IMR-90 (cell line): ENCODE measurements at regions not wholly inside any gene's neighbourhood (a gene's known extent, or its start where the extent isn't known, plus 50 kb on each side); places are given as distances from the start of the nearest gene placed in this dataset.

ENCODE experiments used
- ATAC-seq: fragments of 200-7000 bp; cut with Tn5 transposase; 2 replicates; pipeline ENCODE4 v1.9.1; 2020; ENCODE audit warnings: low read depth, mild to moderate bottlenecking, moderate library complexity
- BruUV-seq: library from RNA; stranded (reverse); fragments of 400-500 nt; replicated peaks from 2 replicates; lab custom pipeline; 2021; lab: Mats Ljungman, UMichigan
- CTCF ChIA-PET: fragments of 300-600 bp; formaldehyde crosslinking; extraction: SDS; loops from one replicate; lab custom pipeline; 2021; ENCODE audit warnings: antibody characterized with exemption; lab: Yijun Ruan, JAX
- POLR2A ChIA-PET: fragments of 300-600 bp; sonication (Branson Sonifier 250); formaldehyde crosslinking; loops from one replicate; lab custom pipeline; 2022; ENCODE audit warnings: antibody characterized with exemption; ENCODE audit not compliant: unreplicated experiment; lab: Charles Lee
- DNase-seq: peaks from one replicate; pipeline ENCODE4 v3.0.0; 2013
- H2AFZ ChIP-seq: replicated peaks from 2 replicates; pipeline ENCODE3; 2013; ENCODE audit warnings: low read length, mild to moderate bottlenecking; ENCODE audit not compliant: poor library complexity
- H2AK5ac ChIP-seq: 2 replicates; pipeline ENCODE4 v1.6.1; 2013; ENCODE audit warnings: low read depth, low read length, inconsistent platforms
- H2AK9ac ChIP-seq: replicated peaks from 2 replicates; pipeline ENCODE3; 2013; ENCODE audit warnings: mild to moderate bottlenecking, low read depth, low read length, moderate library complexity; ENCODE audit not compliant: poor library complexity
- H2BK120ac ChIP-seq: 2 replicates; pipeline ENCODE4 v1.6.1; 2013; ENCODE audit warnings: low read depth, low read length, inconsistent platforms
- H2BK15ac ChIP-seq: 3 replicates; pipeline ENCODE4 v1.6.1; 2013; ENCODE audit warnings: low read depth, low read length, inconsistent platforms
- H2BK20ac ChIP-seq: 2 replicates; pipeline ENCODE4 v1.6.1; 2013; ENCODE audit warnings: low read depth, mild to moderate bottlenecking, inconsistent platforms, low read length, moderate library complexity
- H2BK5ac ChIP-seq: 2 replicates; pipeline ENCODE4 v1.6.1; 2013; ENCODE audit warnings: mild to moderate bottlenecking, low read depth, low read length, inconsistent platforms; ENCODE audit not compliant: poor library complexity, severe bottlenecking
- H3K14ac ChIP-seq: replicated peaks from 2 replicates; pipeline ENCODE4 v1.6.1; 2013; ENCODE audit warnings: low read depth, low read length, inconsistent platforms
- H3K18ac ChIP-seq: 2 replicates; pipeline ENCODE4 v1.6.1; 2013; ENCODE audit warnings: low read depth, low read length, control low read depth
- H3K23ac ChIP-seq: 2 replicates; pipeline ENCODE4 v1.6.1; 2013; ENCODE audit warnings: low read depth, low read length, inconsistent platforms
- H3K27ac ChIP-seq: 2 replicates; pipeline ENCODE4 v1.5.1; 2013; ENCODE audit warnings: mild to moderate bottlenecking, control low read depth, low read length; ENCODE audit not compliant: insufficient read depth
- H3K27me3 ChIP-seq: 2 replicates; pipeline ENCODE4 v1.6.1; 2013; ENCODE audit warnings: low read length; ENCODE audit not compliant: control insufficient read depth, insufficient read depth
- H3K36me3 ChIP-seq: 2 replicates; pipeline ENCODE4 v1.6.1; 2013; ENCODE audit warnings: low read length, mixed read lengths; ENCODE audit not compliant: control insufficient read depth, insufficient read depth
- H3K4ac ChIP-seq: 2 replicates; pipeline ENCODE4 v1.6.1; 2013; ENCODE audit warnings: low read depth, low read length, inconsistent platforms
- H3K4me1 ChIP-seq: 2 replicates; pipeline ENCODE4 v1.6.1; 2013; ENCODE audit warnings: low read length, mixed read lengths; ENCODE audit not compliant: control insufficient read depth, insufficient read depth
- H3K4me2 ChIP-seq: 2 replicates; pipeline ENCODE4 v1.6.1; 2013; ENCODE audit warnings: low read depth, mild to moderate bottlenecking, control low read depth, low read length, moderate library complexity
- H3K4me3 ChIP-seq: 2 replicates; pipeline ENCODE4 v1.5.1; 2013; ENCODE audit warnings: low read depth, mild to moderate bottlenecking, control low read depth, low read length, moderate library complexity; ENCODE audit not compliant: insufficient read depth
- H3K56ac ChIP-seq: 2 replicates; pipeline ENCODE4 v1.6.1; 2013; ENCODE audit warnings: low read length, inconsistent platforms; ENCODE audit not compliant: insufficient read depth; ENCODE audit errors: extremely low read depth
- H3K79me1 ChIP-seq, 2 experiments: 2 replicates each; pipeline ENCODE4 v1.6.1; 2013; ENCODE audit warnings: low read length in 2 of 2, inconsistent platforms in 1 of 2, low read depth in 1 of 2
- H3K9ac ChIP-seq: 2 replicates; pipeline ENCODE4 v1.6.1; 2013; ENCODE audit warnings: low read depth, low read length, control low read depth
- H3K9me1 ChIP-seq: 2 replicates; pipeline ENCODE4 v1.6.1; 2013; ENCODE audit warnings: low read length, inconsistent platforms; ENCODE audit not compliant: insufficient read depth
- H3K9me3 ChIP-seq: 2 replicates; pipeline ENCODE4 v1.6.1; 2013; ENCODE audit warnings: low read length; ENCODE audit not compliant: control insufficient read depth, insufficient read depth
- H4K20me1 ChIP-seq: 2 replicates; pipeline ENCODE4 v1.6.1; 2013; ENCODE audit warnings: low read length, inconsistent platforms; ENCODE audit not compliant: insufficient read depth
- H4K5ac ChIP-seq: 2 replicates; pipeline ENCODE4 v1.6.1; 2013; ENCODE audit warnings: mild to moderate bottlenecking, low read depth, low read length, control low read depth
- H4K8ac ChIP-seq, 2 experiments: 2 replicates each; pipeline ENCODE4 v1.6.1; 2013; ENCODE audit warnings: low read depth in 2 of 2, low read length in 2 of 2, control low read depth in 1 of 2, inconsistent platforms in 1 of 2
- H4K91ac ChIP-seq: 2 replicates; pipeline ENCODE4 v1.6.1; 2013; ENCODE audit warnings: low read depth, low read length, inconsistent platforms; ENCODE audit not compliant: insufficient read depth
- BHLHE40 ChIP-seq: fragments of 150-350 bp; IDR thresholded peaks from 2 replicates; pipeline ENCODE4 v1.6.1; 2016; ENCODE audit warnings: mild to moderate bottlenecking, low read depth, low read length
- CEBPB ChIP-seq: IDR thresholded peaks from 2 replicates; pipeline ENCODE4 v1.6.1; 2012; ENCODE audit warnings: low read depth, low read length, improper control_type of control experiment
- CHD1 ChIP-seq: IDR thresholded peaks from 2 replicates; pipeline ENCODE4 v1.6.1; 2012; ENCODE audit warnings: low read depth, low read length, improper control_type of control experiment
- CTCF ChIP-seq: conservative IDR thresholded peaks from 2 replicates; pipeline ENCODE4 v1.5.1; 2012; ENCODE audit warnings: mild to moderate bottlenecking, low read depth, low read length, improper control_type of control experiment
- MAFK ChIP-seq: IDR thresholded peaks from 2 replicates; pipeline ENCODE4 v1.6.1; 2012; ENCODE audit warnings: low read depth, low read length, improper control_type of control experiment
- MAZ ChIP-seq: IDR thresholded peaks from 2 replicates; pipeline ENCODE4 v1.6.1; 2012; ENCODE audit warnings: low read depth, mild to moderate bottlenecking, low read length, improper control_type of control experiment, moderate library complexity, borderline replicate concordance
- MXI1 ChIP-seq: IDR thresholded peaks from 2 replicates; pipeline ENCODE4 v1.6.1; 2012; ENCODE audit warnings: low read depth, mild to moderate bottlenecking, low read length, moderate library complexity, borderline replicate concordance
- POLR2A ChIP-seq: IDR thresholded peaks from 2 replicates; pipeline ENCODE4 v1.6.1; 2012; ENCODE audit warnings: mild to moderate bottlenecking, low read depth, low read length
- RAD21 ChIP-seq: IDR thresholded peaks from 2 replicates; pipeline ENCODE4 v1.6.1; 2012; ENCODE audit warnings: low read length, improper control_type of control experiment
- RCOR1 ChIP-seq: IDR thresholded peaks from 2 replicates; pipeline ENCODE4 v1.6.1; 2012; ENCODE audit warnings: mild to moderate bottlenecking, low read length, improper control_type of control experiment; ENCODE audit not compliant: insufficient replicate concordance
- RFX5 ChIP-seq: IDR thresholded peaks from 2 replicates; pipeline ENCODE4 v1.8.0; 2012; ENCODE audit warnings: low read depth, mild to moderate bottlenecking, low read length, moderate library complexity
- USF2 ChIP-seq: fragments of 150-350 bp; IDR thresholded peaks from 2 replicates; pipeline ENCODE4 v1.6.1; 2017; ENCODE audit warnings: mild to moderate bottlenecking, antibody characterized with exemption, low read length, low read depth
- WGBS, 2 experiments: methylation state at CpG; one replicate each; pipeline versions ENCODE4 v1.1.5 to v1.1.7; 2013; ENCODE audit warnings: missing lambda C conversion rate in 2 of 2; ENCODE audit not compliant: insufficient read length in 1 of 2; ENCODE audit errors: extremely low coverage in 2 of 2; 5-methylcytosine and 5-hydroxymethylcytosine counted together
- dilution Hi-C: fragments of 300-500 bp; cut with HindIII; formaldehyde crosslinking; loops from one replicate; pipeline ENCODE4 v1.14.3; 2018; ENCODE audit warnings: low sequenced_read_pairs; ENCODE audit not compliant: unreplicated experiment
- in situ Hi-C: fragments of 300-500 bp; cut with MboI; formaldehyde crosslinking; loops from 3 replicates; pipeline ENCODE4 v1.14.3; 2019; ENCODE audit warnings: low sequenced_read_pairs, inconsistent platforms, mixed read lengths
- intact Hi-C: fragments of 100-400 bp; cut with micrococcal nuclease; formaldehyde crosslinking; loops from 2 replicates; pipeline ENCODE4 v1.10.0; 2022

GRCh38 chr2:104023306-104023705, 830.6 kb upstream of the POU3F3 start:
- no peak overlapping the region for H2BK15ac ChIP-seq
- ATAC-seq (no peak), DNase-seq (no peak)
- no peak overlapping the region for H3K27ac ChIP-seq
- H3K9me3 ChIP-seq, result peaks cover 16% of the 10 kb centered on the region; the same call in 1 of the 2 replicates
- no peak overlapping the region for H3K9ac ChIP-seq
- H4K91ac ChIP-seq, result no peak overlapping the region
- H4K8ac ChIP-seq, result no peak overlapping the region
- dilution Hi-C loops (no loop called here), intact Hi-C loops (no loop called here), in situ Hi-C loops (no loop called here)
- H3K9me1 ChIP-seq, result no peaks in the 10 kb centered on the region
- no peak overlapping the region for H3K23ac ChIP-seq
- H3K56ac ChIP-seq, result no peak overlapping the region
- H3K14ac ChIP-seq, result no peak overlapping the region
- ChIA-PET CTCF (interaction anchor here (0.8 kb wide), 1 partner anchor 23 kb away, joined by 3 read pairs; no protein-coding TSS in a partner anchor), POLR2A (no interaction called here)
- H2AFZ ChIP-seq, result no peak overlapping the region
- H2AK5ac ChIP-seq, result no peak overlapping the region
- BruUV-seq, result no TSS peak
- no peak overlapping the region for H3K18ac ChIP-seq
- no peak overlapping the region for H2AK9ac ChIP-seq
- no peaks in the 10 kb centered on the region for H3K79me1 ChIP-seq
- H4K20me1 ChIP-seq, result no peaks in the 10 kb centered on the region
- H2BK120ac ChIP-seq, result no peak overlapping the region
- H2BK5ac ChIP-seq, result no peak overlapping the region
- H3K4me2 ChIP-seq, result no peak overlapping the region
- WGBS, 2 experiments, result 60% methylated on average over 1 of the region's 2 CpGs; no CpG with 5 or more reads in 1 of the 2 experiments
- no peak overlapping the region for H4K5ac ChIP-seq
- no peak overlapping the region for H3K4me3 ChIP-seq
- TF ChIP-seq POLR2A, result no peak
- TF ChIP-seq RAD21, result no peak
- no peak for TF ChIP-seq MAFK
- TF ChIP-seq MAZ, result no peak
- TF ChIP-seq CEBPB, result no peak
- no peak for TF ChIP-seq MXI1
- no peak for TF ChIP-seq CTCF
- no peak for TF ChIP-seq USF2
- TF ChIP-seq RCOR1, result no peak
- TF ChIP-seq CHD1, result no peak
- no peak for TF ChIP-seq RFX5
- TF ChIP-seq BHLHE40, result no peak
- no peaks in the 10 kb centered on the region for H3K4me1 ChIP-seq
- H2BK20ac ChIP-seq, result no peak overlapping the region
- no peaks in the 10 kb centered on the region for H3K27me3 ChIP-seq
- H3K4ac ChIP-seq, result no peak overlapping the region
- no peaks in the 10 kb centered on the region for H3K36me3 ChIP-seq
